Gastroesophageal sphincter (tissue), 4 donors: ENCODE measurements at regions not wholly inside any gene's neighbourhood (a gene's known extent, or its start where the extent isn't known, plus 50 kb on each side); places are given as distances from the start of the nearest gene placed in this dataset.

Source experiments
- ATAC-seq: fragments of 150-250 bp; one replicate; pipeline ENCODE4 v1.9.1; 2016; ENCODE audit warnings: mild to moderate bottlenecking, moderate library complexity
- H3K27ac ChIP-seq, 4 donors: fragments of 200-600 bp; sonication (generic) in 3 of 4; 1 replicate in 3 of 4; 2 replicates in 1 of 4; pipeline ENCODE4 v1.5.1; 2016 to 2019
- H3K27me3 ChIP-seq: fragments of 200-600 bp; sonication (generic); one replicate; pipeline ENCODE4 v1.5.1; 2019
- H3K36me3 ChIP-seq, 2 donors: fragments of 200-600 bp; sonication (generic); one replicate each; pipeline ENCODE4 v1.5.1; 2019; ENCODE audit warnings: control low read depth in 1 of 2
- H3K4me1 ChIP-seq, 3 donors: fragments of 200-600 bp; sonication (generic); 1 replicate in 2 of 3; 2 replicates in 1 of 3; pipeline ENCODE4 v1.5.1; 2016 to 2019; ENCODE audit warnings: control low read depth in 2 of 3
- H3K4me3 ChIP-seq, 2 donors: fragments of 200-600 bp; sonication (generic); one replicate each; pipeline ENCODE4 v1.5.1; 2019; ENCODE audit warnings: mild to moderate bottlenecking in 1 of 2, moderate library complexity in 1 of 2
- H3K9me3 ChIP-seq, 3 donors: fragments of 200-600 bp; sonication (generic); one replicate each; pipeline ENCODE4 v1.5.1; 2017 to 2019; ENCODE audit warnings: control low read depth in 2 of 3
- EP300 ChIP-seq: sonication (generic); formaldehyde crosslinking; IDR thresholded peaks from one replicate; pipeline ENCODE4 v1.6.1; 2017; ENCODE audit warnings: antibody characterized with exemption, mild to moderate bottlenecking
- POLR2A ChIP-seq, 2 donors: fragments of 450-650 bp; IDR thresholded peaks; one replicate each; pipeline ENCODE4 v1.6.1; 2017; ENCODE audit warnings: antibody characterized with exemption in 2 of 2, mild to moderate bottlenecking in 2 of 2, moderate library complexity in 1 of 2
- POLR2AphosphoS5 ChIP-seq: sonication (generic); formaldehyde crosslinking; IDR thresholded peaks from one replicate; pipeline ENCODE4 v1.6.1; 2017; ENCODE audit warnings: antibody characterized with exemption
- WGBS, 2 donors: methylation state at CpG; one replicate each; pipeline ENCODE4 v1.1.5; 2018; ENCODE audit warnings: low coverage in 1 of 2; 5-methylcytosine and 5-hydroxymethylcytosine counted together
- TF ChIP-seq, protein P1 (sequence below), 4 experiments: fragments of 200-600 bp in 2 of 4; fragments of 450-650 bp in 2 of 4; sonication (generic) in 1 of 4; IDR thresholded peaks; one replicate each; pipeline ENCODE4 v1.5.1; 2017 to 2019; ENCODE audit warnings: antibody characterized with exemption in 4 of 4, mild to moderate bottlenecking in 2 of 4, moderate library complexity in 2 of 4

DNA sequence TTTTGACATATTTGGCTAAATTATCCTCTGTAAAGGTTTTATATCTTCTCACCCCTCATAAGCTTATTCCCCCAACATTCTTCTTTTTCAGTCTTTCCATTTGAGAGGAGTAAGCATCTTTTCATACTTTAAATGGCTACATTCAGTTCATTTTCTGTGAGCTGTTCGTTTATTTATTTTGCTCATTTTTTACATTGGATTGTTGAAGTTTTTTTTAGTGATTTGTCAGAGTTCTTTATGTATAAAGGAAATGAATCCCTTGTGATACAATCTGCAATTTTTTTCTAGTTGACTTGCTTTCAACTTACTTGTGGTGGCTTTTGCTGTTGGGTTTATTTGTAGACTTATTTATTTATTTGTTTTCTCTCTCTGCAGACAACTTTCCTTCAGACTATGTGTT lies 250.3 kb downstream of the DLEU7 start:
- no peak for ATAC-seq
- WGBS, 2 donors: 80 to 100% methylated on average over 1 of the region's 1 CpG
- no peaks in the 10 kb centered on the region for H3K9me3 ChIP-seq
- no peaks in the 10 kb centered on the region for H3K36me3 ChIP-seq
- no peaks in the 10 kb centered on the region for H3K27me3 ChIP-seq
- no peak overlapping the region for H3K4me3 ChIP-seq
- H3K4me1 ChIP-seq: peaks cover 0 to 4% (median 0%) of the 10 kb centered on the region in 3 donors
- H3K27ac ChIP-seq: no peak overlapping the region
- TF ChIP-seq, protein P1, sequence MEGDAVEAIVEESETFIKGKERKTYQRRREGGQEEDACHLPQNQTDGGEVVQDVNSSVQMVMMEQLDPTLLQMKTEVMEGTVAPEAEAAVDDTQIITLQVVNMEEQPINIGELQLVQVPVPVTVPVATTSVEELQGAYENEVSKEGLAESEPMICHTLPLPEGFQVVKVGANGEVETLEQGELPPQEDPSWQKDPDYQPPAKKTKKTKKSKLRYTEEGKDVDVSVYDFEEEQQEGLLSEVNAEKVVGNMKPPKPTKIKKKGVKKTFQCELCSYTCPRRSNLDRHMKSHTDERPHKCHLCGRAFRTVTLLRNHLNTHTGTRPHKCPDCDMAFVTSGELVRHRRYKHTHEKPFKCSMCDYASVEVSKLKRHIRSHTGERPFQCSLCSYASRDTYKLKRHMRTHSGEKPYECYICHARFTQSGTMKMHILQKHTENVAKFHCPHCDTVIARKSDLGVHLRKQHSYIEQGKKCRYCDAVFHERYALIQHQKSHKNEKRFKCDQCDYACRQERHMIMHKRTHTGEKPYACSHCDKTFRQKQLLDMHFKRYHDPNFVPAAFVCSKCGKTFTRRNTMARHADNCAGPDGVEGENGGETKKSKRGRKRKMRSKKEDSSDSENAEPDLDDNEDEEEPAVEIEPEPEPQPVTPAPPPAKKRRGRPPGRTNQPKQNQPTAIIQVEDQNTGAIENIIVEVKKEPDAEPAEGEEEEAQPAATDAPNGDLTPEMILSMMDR (IDR thresholded peaks at IDR 0.05): no peak
- no peak for TF ChIP-seq POLR2A (IDR thresholded peaks at IDR 0.05)
- TF ChIP-seq POLR2AphosphoS5: no peak

DNA sequence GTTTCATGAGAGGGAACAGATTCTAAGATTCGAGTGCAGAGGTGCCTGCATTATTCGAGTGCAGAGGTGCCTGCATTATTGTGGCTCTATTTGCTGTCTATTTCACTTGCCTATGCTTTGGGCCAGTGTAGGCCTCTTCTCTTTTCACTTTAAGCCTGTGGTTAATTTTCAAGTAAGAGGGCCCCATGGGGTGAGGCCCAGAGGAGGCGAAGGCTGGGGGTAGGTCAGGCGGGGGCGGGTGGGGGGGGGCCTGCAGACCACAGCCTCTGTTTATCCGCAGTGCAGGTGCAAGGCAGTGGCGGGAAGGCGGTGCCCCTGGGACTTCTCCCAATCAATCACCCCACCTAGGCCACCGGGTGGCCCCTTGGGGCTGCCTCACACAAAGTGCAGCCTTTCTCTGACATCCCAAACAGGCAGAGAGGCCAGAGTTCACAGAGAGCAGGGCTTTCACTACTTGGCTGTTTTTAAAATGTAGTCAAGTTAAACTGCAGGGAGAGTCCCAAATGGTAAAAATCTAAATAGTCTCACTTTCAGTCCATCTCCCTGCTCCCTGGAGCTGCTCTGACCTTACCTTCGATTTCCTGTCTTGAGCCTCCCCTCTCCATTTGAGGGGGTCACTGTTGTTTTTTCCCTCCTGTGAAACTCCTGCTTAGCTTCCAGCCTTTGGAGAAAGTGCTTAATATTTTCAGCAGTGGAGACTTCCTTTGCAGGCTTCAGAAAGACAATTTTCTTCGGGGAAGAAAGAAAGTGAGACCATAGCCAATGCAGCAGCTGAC lies 249.0 kb downstream of the DLEU7 start:
- no peak for ATAC-seq
- Histone ChIP-seq H3K4me1 (peaks cover 0 to 4% (median 0%) of the 10 kb centered on the region in 3 donors), H3K9me3 (no peaks in the 10 kb centered on the region), H3K27me3 (no peaks in the 10 kb centered on the region), H3K36me3 (no peaks in the 10 kb centered on the region), H3K27ac (no peak overlapping the region), H3K4me3 (no peak overlapping the region)
- TF ChIP-seq, protein P1 (IDR thresholded peaks at IDR 0.05): no peak
- no peak for TF ChIP-seq POLR2AphosphoS5
- TF ChIP-seq EP300: no peak
- TF ChIP-seq POLR2A (IDR thresholded peaks at IDR 0.05): no peak
- WGBS, 2 donors: 57 to 67% methylated on average over 4 of the region's 11 CpGs

DNA sequence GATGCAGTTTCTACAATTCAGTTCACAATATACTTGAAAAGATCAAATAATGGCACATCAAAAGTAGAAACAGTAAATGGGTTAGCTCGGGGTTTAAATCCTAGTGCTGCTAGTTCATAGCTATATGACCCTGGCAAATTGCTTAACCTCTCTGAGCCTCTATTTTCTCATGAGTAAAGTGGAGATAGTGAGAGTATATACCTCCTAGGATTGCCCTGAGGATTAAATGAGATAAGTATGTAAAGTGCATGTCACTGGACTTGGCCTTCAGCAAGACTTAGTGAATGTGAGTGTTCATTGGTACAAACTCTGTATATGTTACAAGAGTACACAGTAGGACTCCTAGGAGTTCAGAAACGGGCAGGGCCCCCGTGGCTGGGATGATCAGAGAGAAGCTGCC lies 248.3 kb downstream of the DLEU7 start:
- Histone ChIP-seq H3K36me3 (no peaks in the 10 kb centered on the region), H3K27ac (no peak overlapping the region), H3K27me3 (no peaks in the 10 kb centered on the region), H3K4me1 (peaks cover 0 to 4% (median 0%) of the 10 kb centered on the region in 3 donors), H3K4me3 (no peak overlapping the region), H3K9me3 (no peaks in the 10 kb centered on the region)
- ATAC-seq: no peak
- no peak for TF ChIP-seq POLR2AphosphoS5
- TF ChIP-seq EP300: no peak
- TF ChIP-seq, protein P1 (IDR thresholded peaks at IDR 0.05): no peak
- no peak for TF ChIP-seq POLR2A (IDR thresholded peaks at IDR 0.05)
- WGBS, 2 donors: 82 to 84% methylated on average over 1 to 3 of the region's 3 CpGs

DNA sequence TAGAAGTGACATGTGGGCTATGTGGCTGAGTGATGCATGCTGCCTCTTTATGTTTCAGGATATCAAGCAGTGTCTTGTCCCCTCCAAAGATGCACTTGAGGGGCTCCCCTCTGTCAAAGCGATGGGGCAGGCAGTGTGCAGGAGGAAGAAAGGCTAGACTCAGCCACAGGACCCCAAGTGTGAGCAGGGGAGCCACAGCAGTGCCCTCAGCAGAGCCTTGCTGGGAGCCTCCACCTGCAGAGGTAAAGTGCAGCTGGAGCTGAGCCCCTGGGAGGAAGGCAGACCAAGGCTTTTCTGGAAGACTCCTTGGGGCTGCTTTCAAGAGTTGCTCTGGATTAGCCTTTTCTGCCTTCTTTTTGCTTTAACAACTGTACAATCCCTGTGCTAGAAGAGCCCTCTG lies 247.3 kb downstream of the DLEU7 start:
- ATAC-seq: no peak
- Histone ChIP-seq H3K4me3 (no peak overlapping the region), H3K27me3 (no peaks in the 10 kb centered on the region), H3K9me3 (no peaks in the 10 kb centered on the region), H3K27ac (no peak overlapping the region), H3K4me1 (peaks cover 0 to 4% (median 0%) of the 10 kb centered on the region in 3 donors), H3K36me3 (no peaks in the 10 kb centered on the region)
- TF ChIP-seq POLR2AphosphoS5 (no peak), EP300 (no peak), POLR2A (IDR thresholded peaks at IDR 0.05) (no peak)
- TF ChIP-seq, protein P1 (IDR thresholded peaks at IDR 0.05): no peak
- no CpG with 5 or more reads among the region's 1 CpG for WGBS, 2 donors

DNA sequence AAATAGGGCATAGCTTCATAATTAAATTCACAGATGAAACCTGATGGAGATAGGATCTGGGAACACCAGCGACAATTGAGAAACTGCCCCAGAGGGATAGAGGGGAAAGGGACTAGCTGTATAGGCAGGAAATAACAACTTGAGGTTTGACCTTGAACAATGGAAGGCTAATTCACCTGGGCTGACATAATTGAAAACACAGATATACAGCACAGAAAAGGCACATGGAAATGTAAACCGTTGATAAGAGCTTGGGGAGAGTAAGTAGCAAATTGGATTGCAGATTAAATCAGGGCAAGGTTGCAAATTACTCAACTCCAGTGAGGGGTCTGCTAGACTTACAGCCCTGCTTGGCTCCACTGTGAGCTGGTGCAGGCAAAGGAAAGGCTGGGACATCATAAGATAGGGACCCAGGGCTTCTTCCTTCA lies 246.7 kb downstream of the DLEU7 start:
- no peak overlapping the region for H3K27ac ChIP-seq
- no peaks in the 10 kb centered on the region for H3K9me3 ChIP-seq
- 69 to 83% methylated on average over 2 of the region's 2 CpGs for WGBS, 2 donors
- H3K36me3 ChIP-seq: no peaks in the 10 kb centered on the region
- ATAC-seq: no peak
- TF ChIP-seq EP300: no peak
- TF ChIP-seq POLR2AphosphoS5: no peak
- TF ChIP-seq POLR2A (IDR thresholded peaks at IDR 0.05): no peak
- TF ChIP-seq, protein P1 (IDR thresholded peaks at IDR 0.05): no peak
- H3K4me3 ChIP-seq: no peak overlapping the region
- H3K4me1 ChIP-seq: peaks cover 0 to 4% (median 0%) of the 10 kb centered on the region in 3 donors
- no peaks in the 10 kb centered on the region for H3K27me3 ChIP-seq
